NCI-H2107 treated with DMSO at 0.1 percent for 48 hours (cell line): ENCODE measurements at regions not wholly inside any gene's neighbourhood (a gene's known extent, or its start where the extent isn't known, plus 50 kb on each side); places are given as distances from the start of the nearest gene placed in this dataset.
"Not testable (repeated sequence)": the region's sequence is repeated elsewhere in the genome, so short reads cannot be mapped to it uniquely, and the experiment has no call there.

ENCODE experiments used
- DNase-seq: peaks from one replicate; lab custom pipeline; 2025; ENCODE audit not compliant: unreplicated experiment; lab: John Stamatoyannopoulos, UW

GRCh38 chr2:172253190-172254052, 150.7 kb upstream of the DLX2 start:
- DNase-seq, result no peak

DNA sequence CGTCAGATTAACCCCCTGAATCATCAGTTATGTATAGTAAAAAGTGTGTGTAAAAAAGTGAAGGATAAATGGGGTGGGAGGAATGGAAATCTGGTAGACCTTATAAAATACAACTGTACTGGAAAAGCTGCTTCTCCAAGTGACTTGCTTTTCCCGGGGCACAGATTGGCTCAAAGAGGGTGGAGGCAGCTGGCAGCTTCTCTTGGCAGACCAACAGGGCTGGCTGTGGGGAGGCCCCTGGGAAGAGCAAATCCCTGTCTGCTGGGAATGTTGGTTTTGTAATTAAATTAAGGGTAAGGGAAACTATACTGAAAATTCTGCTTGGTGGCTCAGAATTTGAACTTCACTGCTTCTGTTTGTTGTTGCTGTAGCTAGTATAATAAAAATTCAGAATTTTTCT, 154.2 kb upstream of the DLX2 start:
- DNase-seq, result no peak

- no peak for DNase-seq
Observed at GRCh38 chr2:172259827-172260226, 157.1 kb upstream of the DLX2 start.

GRCh38 chr2:172260336-172260735, 157.6 kb upstream of the DLX2 start:
- DNase-seq, result no peak

GRCh38 chr2:172261292-172261691, 158.6 kb upstream of the DLX2 start:
- no peak for DNase-seq

DNA sequence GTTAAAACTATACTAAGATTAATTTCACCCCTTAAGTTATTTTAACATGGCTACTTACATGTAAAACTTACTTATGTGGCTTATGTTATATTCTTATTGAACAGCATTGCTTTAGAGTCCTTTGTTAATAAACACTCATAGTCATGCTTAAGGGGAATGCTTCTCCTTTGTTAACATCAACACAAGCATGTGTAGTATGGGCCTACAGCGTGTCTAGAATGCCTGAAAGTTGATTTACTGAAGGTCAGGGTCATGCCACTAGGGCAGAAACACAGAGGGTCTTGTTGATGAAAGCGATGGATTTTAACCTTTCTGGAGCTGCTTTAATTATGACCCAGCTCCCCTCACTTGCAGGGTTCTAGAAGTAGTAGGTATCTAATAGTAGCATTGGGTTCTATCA, 159.8 kb upstream of the DLX2 start:
- DNase-seq, result no peak

- DNase-seq, result not testable (repeated sequence)
Observed at GRCh38 chr2:172264820-172265219, 162.1 kb upstream of the DLX2 start.

DNA sequence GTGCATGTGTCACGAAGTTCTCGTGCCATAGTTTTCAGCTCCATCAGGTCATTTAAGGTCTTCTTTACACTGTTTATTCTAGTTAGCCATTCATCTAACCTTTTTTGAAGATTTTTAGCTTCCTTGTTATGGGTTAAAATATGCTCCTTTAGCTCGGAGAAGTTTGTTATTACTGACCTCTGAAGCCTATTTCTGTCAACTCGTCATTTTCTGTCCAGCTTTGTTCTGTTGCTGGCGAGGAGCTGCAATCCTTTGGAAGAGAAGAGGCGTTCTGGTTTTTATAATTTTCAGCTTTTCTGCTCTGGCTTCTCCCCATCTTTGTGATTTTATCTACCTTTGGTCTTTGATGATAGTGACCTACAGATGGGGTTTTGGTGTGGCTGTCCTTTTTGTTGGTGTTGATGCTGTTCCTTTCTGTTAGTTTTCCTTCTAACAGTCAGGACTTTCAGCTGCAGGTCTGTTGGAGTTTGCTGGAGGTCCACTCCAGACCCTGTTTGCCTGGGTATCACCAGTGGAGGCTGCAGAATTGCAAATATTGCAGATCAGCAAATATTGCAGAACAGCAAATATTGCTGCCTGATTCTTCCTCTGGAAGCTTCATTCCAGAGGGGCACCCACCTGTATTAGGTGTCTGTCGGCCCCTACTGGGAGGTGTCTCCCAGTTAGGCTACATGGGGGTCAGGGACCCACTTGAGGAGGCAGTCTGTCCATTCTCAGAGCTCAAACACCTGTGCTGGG, 157.7 kb upstream of the ITGA6 start:
- DNase-seq, result not testable (repeated sequence)

DNA sequence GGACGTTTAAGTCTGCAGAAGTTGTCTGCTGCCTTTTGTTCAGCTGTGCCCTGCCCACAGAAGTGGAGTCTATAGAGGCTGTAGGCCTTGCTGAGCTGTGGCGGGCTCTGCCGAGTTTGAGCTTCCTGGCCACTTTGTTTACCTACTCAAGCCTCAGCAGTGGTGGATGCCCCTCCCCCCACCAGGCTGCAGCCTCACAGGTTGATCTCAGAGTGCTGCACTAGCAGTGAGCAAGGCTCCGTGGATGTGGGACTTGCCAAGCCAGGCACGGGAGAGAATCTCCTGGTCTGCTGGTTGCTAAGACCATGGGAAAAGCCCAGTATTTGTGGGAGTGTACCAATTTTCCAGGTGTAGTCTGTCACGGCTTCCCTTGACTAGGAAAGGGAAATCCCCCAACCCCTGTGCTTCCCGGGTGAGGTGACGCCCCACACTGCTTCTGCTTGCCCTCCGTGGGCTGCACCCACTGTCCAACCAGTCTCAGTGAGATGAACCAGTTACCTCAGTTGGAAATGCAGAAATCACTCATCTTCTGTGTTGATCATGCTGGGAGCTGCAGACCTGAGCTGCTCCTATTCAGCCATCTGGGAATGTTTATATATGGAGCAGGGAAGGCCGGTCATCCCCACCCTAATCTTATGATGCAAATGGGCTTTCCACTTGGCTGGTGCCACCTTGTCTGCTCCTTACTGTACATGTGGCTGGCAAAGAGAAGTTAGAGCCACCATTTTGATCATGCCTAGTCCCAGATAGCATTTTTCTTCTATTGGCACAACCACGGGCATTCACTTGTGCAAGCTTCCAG, 156.9 kb upstream of the ITGA6 start:
- DNase-seq, result no peak

- DNase-seq, result no peak
Observed at GRCh38 chr2:172273910-172274571, 153.3 kb upstream of the ITGA6 start.

DNA sequence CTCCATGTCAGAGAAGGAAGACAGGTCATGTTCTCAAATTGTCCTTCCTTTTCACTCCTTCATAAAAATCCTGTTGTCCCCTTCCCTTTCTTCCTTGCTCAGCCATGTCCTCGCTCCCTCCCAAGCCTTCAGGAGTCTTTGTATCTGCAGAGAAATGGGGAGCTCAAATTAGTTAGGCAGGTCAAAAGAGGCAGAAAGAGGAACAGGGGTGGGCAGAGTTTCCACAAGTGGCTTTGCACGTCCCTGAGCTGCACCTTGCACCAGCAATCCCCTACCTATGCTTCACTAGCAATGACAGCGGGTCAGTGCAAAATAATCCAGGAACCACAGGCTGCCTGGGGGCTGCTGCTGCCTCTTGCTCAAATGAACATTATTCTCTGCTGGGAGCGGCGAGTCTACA, 152.1 kb upstream of the ITGA6 start:
- DNase-seq, result no peak

- DNase-seq, result no peak
Observed at GRCh38 chr2:172276961-172277360, 150.4 kb upstream of the ITGA6 start.

DNA sequence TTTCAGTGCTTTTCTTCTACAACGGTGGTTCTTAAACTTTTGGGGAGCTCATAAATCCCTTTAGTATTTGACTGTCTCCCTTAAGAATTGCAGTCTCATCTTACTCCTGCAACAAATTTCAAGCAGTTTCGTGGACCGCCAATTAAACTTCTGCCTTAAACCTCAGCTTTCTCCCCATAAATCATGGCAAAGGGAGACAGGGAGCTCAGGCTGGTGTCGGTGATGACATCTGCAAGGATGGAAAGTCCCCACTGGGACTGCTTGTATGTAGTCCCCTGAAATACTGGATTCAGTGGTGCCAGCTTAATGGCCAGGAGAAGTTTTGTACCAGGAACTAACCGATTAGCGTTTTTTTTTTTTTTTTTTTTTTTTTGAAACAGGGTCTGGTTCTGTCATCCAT, 148.7 kb upstream of the ITGA6 start:
- no peak for DNase-seq

- DNase-seq, result no peak
Observed at GRCh38 chr2:172279214-172279613, 148.2 kb upstream of the ITGA6 start.

- DNase-seq, result no peak
Observed at GRCh38 chr2:172279813-172280212, 147.6 kb upstream of the ITGA6 start.

GRCh38 chr2:172280571-172281361, 146.6 kb upstream of the ITGA6 start:
- DNase-seq, result no peak

DNA sequence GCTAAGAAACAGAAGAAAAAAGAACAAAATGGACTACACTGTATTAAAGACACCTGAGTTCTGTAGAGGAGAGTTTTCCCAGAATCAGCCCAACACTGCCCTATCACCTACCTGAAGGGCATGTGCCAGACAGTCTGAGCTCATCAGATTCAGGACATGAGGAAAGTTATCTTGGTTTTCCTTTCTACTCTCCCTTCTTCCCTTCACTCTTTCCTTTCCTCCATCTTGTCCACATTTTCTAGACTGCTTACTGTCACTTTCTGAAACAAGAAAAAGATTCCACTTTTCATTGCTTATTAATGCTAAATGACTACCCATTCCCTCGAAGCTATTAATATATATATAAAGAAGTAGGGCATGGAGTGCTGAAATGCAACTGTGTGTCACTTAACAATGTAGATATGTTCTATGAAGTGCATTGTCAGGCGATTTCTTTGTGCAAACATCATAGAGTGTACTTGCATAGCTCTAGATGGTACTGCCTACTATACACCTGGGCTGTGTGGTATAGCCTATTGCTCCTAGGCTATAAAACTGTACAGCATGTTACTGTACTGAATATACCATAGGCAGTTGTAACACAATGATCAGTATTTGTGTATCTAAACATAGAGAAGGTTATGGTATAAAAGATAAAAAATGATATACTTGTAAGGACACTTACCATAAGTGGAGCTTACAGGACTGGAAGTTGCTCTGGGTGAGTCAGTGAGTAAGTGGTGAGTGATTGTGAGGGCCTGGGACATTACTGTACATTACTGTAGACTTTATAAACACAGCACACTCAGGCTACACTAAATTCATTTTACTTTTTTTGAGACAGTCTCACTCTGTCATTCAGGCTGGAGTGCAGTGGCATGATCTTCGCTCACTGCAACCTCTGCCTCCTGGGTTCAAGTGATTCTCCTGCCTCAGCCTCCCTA, 145.5 kb upstream of the ITGA6 start:
- DNase-seq, result no peak

DNA sequence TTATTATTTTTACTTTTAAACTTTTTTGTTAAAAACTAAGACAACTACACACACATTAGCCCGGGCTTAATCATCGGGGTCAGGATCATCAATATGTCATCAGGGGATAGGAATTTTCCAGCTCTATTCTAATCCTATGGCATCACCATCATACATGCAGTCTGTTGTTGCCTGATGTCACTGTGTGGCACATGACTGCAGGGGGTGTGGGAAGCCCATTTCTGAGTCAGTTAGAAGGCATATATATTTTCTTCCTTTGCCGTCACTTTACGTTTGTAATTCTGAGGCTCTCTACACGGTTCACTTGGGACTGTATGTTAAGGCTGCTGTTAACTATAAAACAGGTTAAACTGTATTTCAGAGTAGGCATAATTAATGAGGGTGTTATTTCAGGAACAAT, 144.4 kb upstream of the ITGA6 start:
- DNase-seq, result no peak

DNA sequence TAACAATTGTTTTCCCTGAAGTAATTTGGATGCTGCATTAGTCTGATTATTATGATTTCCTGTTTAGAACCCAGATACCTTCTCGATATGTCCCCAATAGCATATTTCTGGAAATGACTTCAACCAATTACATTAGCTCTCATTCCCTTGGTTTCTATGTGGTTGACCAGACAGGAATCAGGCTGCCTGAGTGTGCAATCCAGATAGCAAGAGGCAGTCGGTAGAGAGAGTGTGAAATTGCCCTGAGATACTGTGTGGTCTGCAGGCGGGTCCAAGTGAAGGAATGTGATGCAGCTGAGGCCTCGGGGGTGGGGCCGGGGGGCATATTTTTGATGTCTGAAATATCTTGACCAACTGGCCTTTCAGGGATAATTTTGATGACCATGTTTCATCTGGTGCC, 143.9 kb upstream of the ITGA6 start:
- DNase-seq, result no peak
